Suprapubic skin (tissue), 4 donors: ENCODE measurements at regions not wholly inside any gene's neighbourhood (a gene's known extent, or its start where the extent isn't known, plus 50 kb on each side); places are given as distances from the start of the nearest gene placed in this dataset.
"Not testable (repeated sequence)": the region's sequence is repeated elsewhere in the genome, so short reads cannot be mapped to it uniquely, and the experiment has no call there.

Experiments
- DNase-seq, 2 donors: peaks; one replicate each; pipeline ENCODE4 v3.0.0-alpha.2; 2019; ENCODE audit warnings: low spot score in 2 of 2
- H3K27ac ChIP-seq: fragments of 200-600 bp; sonication (generic); one replicate; pipeline ENCODE4 v1.5.1; 2019
- H3K27me3 ChIP-seq: fragments of 200-600 bp; sonication (generic); one replicate; pipeline ENCODE4 v1.5.1; 2019
- H3K36me3 ChIP-seq: fragments of 200-600 bp; sonication (generic); one replicate; pipeline ENCODE4 v1.5.1; 2019
- H3K4me1 ChIP-seq: fragments of 200-600 bp; sonication (generic); one replicate; pipeline ENCODE4 v1.5.1; 2019
- H3K4me3 ChIP-seq: fragments of 200-600 bp; sonication (generic); one replicate; pipeline ENCODE4 v1.5.1; 2019; ENCODE audit warnings: mild to moderate bottlenecking
- H3K9me3 ChIP-seq: fragments of 200-600 bp; sonication (generic); one replicate; pipeline ENCODE4 v1.5.1; 2019
- EP300 ChIP-seq: sonication (generic); formaldehyde crosslinking; IDR thresholded peaks from one replicate; pipeline ENCODE4 v1.6.1; 2017; ENCODE audit warnings: antibody characterized with exemption
- POLR2A ChIP-seq, 2 donors: fragments of 450-650 bp; IDR thresholded peaks; one replicate each; pipeline ENCODE4 v1.6.1; 2017; ENCODE audit warnings: antibody characterized with exemption in 2 of 2, mild to moderate bottlenecking in 2 of 2, moderate library complexity in 2 of 2
- POLR2AphosphoS5 ChIP-seq, 3 donors: sonication (generic); formaldehyde crosslinking; IDR thresholded peaks; one replicate each; pipeline ENCODE4 v1.6.1; 2017; ENCODE audit warnings: antibody characterized with exemption in 3 of 3
- WGBS: methylation state at CpG from one replicate; pipeline ENCODE4 v1.1.5; 2018; 5-methylcytosine and 5-hydroxymethylcytosine counted together
- TF ChIP-seq, protein P1 (sequence below), 2 donors: fragments of 200-600 bp in 1 of 2; fragments of 450-650 bp in 1 of 2; sonication (generic) in 1 of 2; IDR thresholded peaks; one replicate each; pipeline ENCODE4 v1.5.1; 2016 to 2019; ENCODE audit warnings: antibody characterized with exemption in 2 of 2, mild to moderate bottlenecking in 1 of 2, moderate library complexity in 1 of 2

DNA sequence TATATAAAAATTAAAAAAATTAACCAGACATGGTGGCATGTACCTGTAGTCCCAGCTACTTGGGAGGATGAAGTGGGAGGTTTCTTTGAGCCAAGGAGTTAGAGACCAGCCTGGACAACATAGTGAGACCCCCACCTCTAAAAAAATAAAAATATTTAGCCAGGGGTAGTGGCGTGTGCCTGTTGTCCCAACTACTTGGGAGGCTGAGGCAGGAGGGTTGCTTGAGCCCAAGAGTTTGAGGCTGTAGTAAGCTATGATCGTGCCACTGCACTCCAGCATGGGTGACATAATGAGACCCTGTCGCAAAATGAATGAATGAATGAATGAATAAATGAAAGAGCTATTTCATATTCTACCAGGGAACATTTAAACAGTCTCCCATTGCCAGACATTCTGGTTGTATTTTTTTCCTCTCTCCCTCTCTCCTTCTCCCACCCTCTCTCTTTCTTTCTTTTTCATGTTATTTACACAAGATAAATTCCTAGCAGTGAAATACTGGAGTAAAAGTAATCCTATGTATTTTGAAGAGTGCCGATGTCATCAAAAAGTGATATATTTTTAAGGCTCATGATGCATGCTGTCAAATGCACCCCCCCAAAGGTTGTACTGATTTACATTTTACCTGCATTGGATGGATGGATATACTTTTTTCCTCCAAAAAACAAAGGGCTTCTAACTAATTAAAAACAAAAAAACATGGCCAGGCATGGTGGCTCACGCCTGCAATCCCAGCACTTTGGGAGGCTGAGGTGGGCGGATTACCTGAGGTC is 194.8 kb upstream of the ZNF217 start:
- 97% methylated on average over 6 of the region's 6 CpGs for WGBS
- no peak overlapping the region for H3K27ac ChIP-seq
- no peaks in the 10 kb centered on the region for H3K27me3 ChIP-seq

DNA sequence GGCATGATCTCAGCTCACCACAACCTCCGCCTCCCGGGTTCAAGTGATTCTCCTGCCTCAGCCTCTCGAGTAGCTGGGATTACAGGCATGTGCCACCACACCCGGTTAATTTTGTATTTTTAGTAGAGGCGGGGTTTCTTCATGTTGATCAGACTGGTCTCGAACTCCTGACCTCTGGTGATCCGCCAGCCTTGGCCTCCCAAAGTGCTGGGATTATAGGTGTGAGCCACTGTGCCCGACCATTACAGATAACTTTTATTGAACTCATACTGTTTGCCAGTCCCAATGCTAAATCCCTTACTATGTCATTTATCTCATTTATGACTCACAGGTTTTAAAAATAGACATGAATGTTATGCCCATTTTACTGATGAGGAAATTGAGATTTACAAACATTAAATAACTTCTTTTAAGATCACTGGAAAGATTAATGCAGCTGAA is 193.9 kb upstream of the ZNF217 start:
- not testable (repeated sequence) for H3K36me3 ChIP-seq, H3K4me3 ChIP-seq, H3K27me3 ChIP-seq, H3K9me3 ChIP-seq
- Histone ChIP-seq H3K27ac (peak overlapping the region; percentile 78), H3K4me1 (peaks cover 51% of the 10 kb centered on the region)
- WGBS, result 72% methylated on average over 8 of the region's 8 CpGs
- peak in 1 of 2 donors; percentile 52 for DNase-seq

More for the DNA sequence above, 194.8 kb upstream of the ZNF217 start:
- H3K36me3 ChIP-seq, result no peaks in the 10 kb centered on the region
- H3K4me1 ChIP-seq, result peaks cover 55% of the 10 kb centered on the region
- no peaks in the 10 kb centered on the region for H3K9me3 ChIP-seq
- H3K4me3 ChIP-seq, result no peak overlapping the region
- TF ChIP-seq EP300 (no peak), POLR2A (IDR thresholded peaks at IDR 0.05) (no peak), POLR2AphosphoS5 (IDR thresholded peaks at IDR 0.05) (no peak)
- TF ChIP-seq, protein P1, sequence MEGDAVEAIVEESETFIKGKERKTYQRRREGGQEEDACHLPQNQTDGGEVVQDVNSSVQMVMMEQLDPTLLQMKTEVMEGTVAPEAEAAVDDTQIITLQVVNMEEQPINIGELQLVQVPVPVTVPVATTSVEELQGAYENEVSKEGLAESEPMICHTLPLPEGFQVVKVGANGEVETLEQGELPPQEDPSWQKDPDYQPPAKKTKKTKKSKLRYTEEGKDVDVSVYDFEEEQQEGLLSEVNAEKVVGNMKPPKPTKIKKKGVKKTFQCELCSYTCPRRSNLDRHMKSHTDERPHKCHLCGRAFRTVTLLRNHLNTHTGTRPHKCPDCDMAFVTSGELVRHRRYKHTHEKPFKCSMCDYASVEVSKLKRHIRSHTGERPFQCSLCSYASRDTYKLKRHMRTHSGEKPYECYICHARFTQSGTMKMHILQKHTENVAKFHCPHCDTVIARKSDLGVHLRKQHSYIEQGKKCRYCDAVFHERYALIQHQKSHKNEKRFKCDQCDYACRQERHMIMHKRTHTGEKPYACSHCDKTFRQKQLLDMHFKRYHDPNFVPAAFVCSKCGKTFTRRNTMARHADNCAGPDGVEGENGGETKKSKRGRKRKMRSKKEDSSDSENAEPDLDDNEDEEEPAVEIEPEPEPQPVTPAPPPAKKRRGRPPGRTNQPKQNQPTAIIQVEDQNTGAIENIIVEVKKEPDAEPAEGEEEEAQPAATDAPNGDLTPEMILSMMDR (IDR thresholded peaks at IDR 0.05), result no peak
- DNase-seq, result peak in 1 of 2 donors; percentile 32

DNA sequence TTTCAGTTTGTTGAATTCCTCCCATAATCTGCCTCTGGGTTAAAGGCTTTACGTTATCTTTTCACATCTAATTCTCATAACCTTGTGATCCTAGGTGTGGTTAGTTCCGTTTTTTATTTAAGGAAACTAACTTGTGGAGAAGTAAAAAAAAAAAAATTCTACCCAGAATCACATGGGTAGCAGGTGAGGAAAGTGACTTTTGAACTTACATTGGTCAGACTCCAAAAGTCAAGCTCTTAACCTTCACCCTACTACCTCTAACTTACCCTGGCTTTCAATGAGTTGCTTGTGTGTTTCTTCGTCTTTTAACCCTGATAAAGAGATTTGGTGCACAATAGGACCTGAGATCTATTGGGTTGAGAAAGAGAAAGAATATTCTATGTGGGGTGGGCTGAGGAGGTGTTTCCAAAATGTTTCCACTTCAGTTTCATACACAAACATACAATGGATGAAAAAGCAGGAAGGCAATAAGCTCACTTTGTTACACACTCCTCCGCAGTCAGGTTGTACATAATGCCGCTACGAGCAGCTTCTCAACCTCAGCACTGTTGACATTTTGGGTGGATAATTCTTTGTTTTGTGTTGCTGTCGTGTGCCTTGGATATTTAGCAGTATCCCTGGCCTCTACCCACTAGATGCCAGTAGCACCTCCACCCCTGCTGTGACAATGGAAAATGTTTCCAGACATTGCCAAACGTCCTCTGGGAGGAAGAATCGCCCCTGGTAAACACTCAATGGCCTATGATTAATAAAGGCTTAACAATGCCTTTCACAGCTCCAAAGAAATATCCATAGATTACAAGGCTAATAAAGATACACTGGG is 193.0 kb upstream of the ZNF217 start:
- WGBS, result 48% methylated on average over 9 of the region's 9 CpGs
- H3K36me3 ChIP-seq, result no peaks in the 10 kb centered on the region
- H3K4me3 ChIP-seq, result no peak overlapping the region
- no peaks in the 10 kb centered on the region for H3K27me3 ChIP-seq
- TF ChIP-seq EP300 (no peak), POLR2AphosphoS5 (IDR thresholded peaks at IDR 0.05) (no peak), POLR2A (IDR thresholded peaks at IDR 0.05) (no peak)
- TF ChIP-seq, protein P1 (IDR thresholded peaks at IDR 0.05), result no peak
- H3K9me3 ChIP-seq, result no peaks in the 10 kb centered on the region
- peak in 1 of 2 donors; percentile 6 for DNase-seq
- H3K27ac ChIP-seq, result peak overlapping the region; percentile 78
- peaks cover 47% of the 10 kb centered on the region for H3K4me1 ChIP-seq

DNA sequence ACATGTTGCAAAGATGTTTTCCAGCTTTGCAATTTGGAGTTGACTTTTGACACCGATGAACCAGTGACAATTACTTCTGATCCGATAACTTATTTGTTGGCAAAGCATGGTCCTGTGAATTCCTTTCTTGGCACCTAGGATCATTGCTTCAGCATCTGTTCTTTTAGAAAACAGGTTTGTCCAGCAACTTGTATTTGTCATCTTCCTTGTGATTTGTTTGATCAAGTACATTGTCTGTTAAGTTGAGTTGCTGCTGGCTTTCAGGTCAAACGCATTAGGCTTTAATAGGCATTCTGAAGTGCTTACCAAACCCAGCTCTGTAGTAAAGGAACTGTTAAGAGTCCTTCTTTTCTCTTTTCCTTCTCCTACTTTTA is 192.4 kb upstream of the ZNF217 start:
- Histone ChIP-seq H3K9me3 (no peaks in the 10 kb centered on the region), H3K27ac (peak overlapping the region; percentile 78), H3K27me3 (no peaks in the 10 kb centered on the region), H3K36me3 (no peaks in the 10 kb centered on the region), H3K4me3 (no peak overlapping the region), H3K4me1 (peaks cover 41% of the 10 kb centered on the region)
- no peak for TF ChIP-seq POLR2A (IDR thresholded peaks at IDR 0.05)
- TF ChIP-seq POLR2AphosphoS5 (IDR thresholded peaks at IDR 0.05), result no peak
- TF ChIP-seq EP300, result no peak
- TF ChIP-seq, protein P1 (IDR thresholded peaks at IDR 0.05), result no peak
- DNase-seq, result no peak
- 34% methylated on average over 3 of the region's 3 CpGs for WGBS

DNA sequence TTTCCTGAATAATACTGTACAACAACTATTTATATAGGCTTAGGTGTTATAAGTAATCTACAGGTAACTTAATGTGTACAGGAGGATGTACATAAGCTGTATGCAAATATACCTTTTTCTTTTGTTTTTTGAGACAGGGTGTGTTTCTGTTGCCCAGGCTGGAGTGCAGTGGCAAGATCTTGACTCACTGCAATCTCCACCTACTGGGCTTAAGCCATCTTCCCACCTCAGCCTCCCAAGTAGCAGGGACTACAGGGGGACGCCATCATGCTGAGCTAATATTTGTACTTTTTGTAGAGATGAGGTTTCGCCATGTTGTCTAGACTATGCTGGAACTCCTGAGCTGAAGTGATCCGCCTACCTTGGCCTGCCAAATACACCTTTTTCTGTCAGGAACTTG is 191.7 kb upstream of the ZNF217 start:
- Histone ChIP-seq H3K36me3 (no peaks in the 10 kb centered on the region), H3K27me3 (no peaks in the 10 kb centered on the region), H3K9me3 (no peaks in the 10 kb centered on the region), H3K27ac (peak overlapping the region; percentile 48), H3K4me3 (no peak overlapping the region), H3K4me1 (peaks cover 33% of the 10 kb centered on the region)
- 94% methylated on average over 3 of the region's 3 CpGs for whole genome bisulfite sequencing
- peak in 1 of 2 donors; percentile 3 for DNase-seq
- TF ChIP-seq POLR2AphosphoS5 (IDR thresholded peaks at IDR 0.05) (no peak), EP300 (no peak), POLR2A (IDR thresholded peaks at IDR 0.05) (no peak)
- TF ChIP-seq, protein P1 (IDR thresholded peaks at IDR 0.05), result no peak
